ENCODE measurements at regions not wholly inside any gene's neighbourhood (a gene's known extent, or its start where the extent isn't known, plus 50 kb on each side); places are given as distances from the start of the nearest gene placed in this dataset.

GRCh38 chr21:36611379-36611778 is 87.5 kb upstream of the SIM2 start:
- H3K79me2 ChIP-seq = no peaks in the 10 kb centered on the region
- H4K20me1 ChIP-seq (ENCODE audit: insufficient read depth, poor library complexity, severe bottlenecking) = no peaks in the 10 kb centered on the region
- no peak overlapping the region for H3K27ac ChIP-seq
- no peaks in the 10 kb centered on the region for H3K9me3 ChIP-seq (ENCODE audit: low read depth)
- DNase-seq (ENCODE audit: low spot score) = no peak
- H2AFZ ChIP-seq = no peak overlapping the region
- H3K27me3 ChIP-seq = no peaks in the 10 kb centered on the region
- H3K4me1 ChIP-seq (ENCODE audit: insufficient read depth) = no peaks in the 10 kb centered on the region
- 91% methylated on average over 8 of the region's 8 CpGs for WGBS (ENCODE audit: low lambda C conversion rate, missing lambda C conversion rate)
- no peak overlapping the region for H3K4me3 ChIP-seq
- no peak for TF ChIP-seq EZH2 (IDR thresholded peaks at IDR 0.05; ENCODE audit: borderline replicate concordance)
- no peak for TF ChIP-seq CTCF (IDR thresholded peaks at IDR 0.05; ENCODE audit: poor library complexity)
- no peak for TF ChIP-seq EZH2phosphoT487 (IDR thresholded peaks at IDR 0.05; ENCODE audit: low read depth, severe bottlenecking, unreplicated experiment)
- H3K9me2 ChIP-seq (replicated peaks; ENCODE audit: insufficient read depth) = no peaks in the 10 kb centered on the region
- H3K36me3 ChIP-seq (replicated peaks; ENCODE audit: insufficient read depth, low read depth) = no peaks in the 10 kb centered on the region
- no peak overlapping the region for H3K4me2 ChIP-seq

GRCh38 chr21:36613059-36613458 is 85.9 kb upstream of the SIM2 start:
- WGBS (ENCODE audit: low lambda C conversion rate, missing lambda C conversion rate) = 80% methylated on average over 10 of the region's 10 CpGs
- H2AFZ ChIP-seq = no peak overlapping the region
- no peaks in the 10 kb centered on the region for H3K36me3 ChIP-seq (replicated peaks; ENCODE audit: insufficient read depth, low read depth)

GRCh38 chr21:36613554-36613953 is 85.4 kb upstream of the SIM2 start:
- Histone ChIP-seq H3K9me3 (ENCODE audit: low read depth) (no peaks in the 10 kb centered on the region), H3K36me3 (replicated peaks; ENCODE audit: insufficient read depth, low read depth) (no peaks in the 10 kb centered on the region), H3K27ac (no peak overlapping the region), H3K4me2 (no peak overlapping the region), H3K4me3 (no peak overlapping the region), H3K79me2 (no peaks in the 10 kb centered on the region), H2AFZ (no peak overlapping the region), H3K9me2 (replicated peaks; ENCODE audit: insufficient read depth) (no peaks in the 10 kb centered on the region), H3K4me1 (ENCODE audit: insufficient read depth) (no peaks in the 10 kb centered on the region), H3K27me3 (no peaks in the 10 kb centered on the region), H4K20me1 (ENCODE audit: insufficient read depth, poor library complexity, severe bottlenecking) (no peaks in the 10 kb centered on the region)
- no peak for DNase-seq (ENCODE audit: low spot score)
- TF ChIP-seq CTCF (IDR thresholded peaks at IDR 0.05; ENCODE audit: poor library complexity) (no peak), EZH2 (IDR thresholded peaks at IDR 0.05; ENCODE audit: borderline replicate concordance) (no peak), EZH2phosphoT487 (IDR thresholded peaks at IDR 0.05; ENCODE audit: low read depth, severe bottlenecking, unreplicated experiment) (no peak)
- 91% methylated on average over 3 of the region's 3 CpGs for WGBS (ENCODE audit: low lambda C conversion rate, missing lambda C conversion rate)

More at GRCh38 chr21:36613059-36613458, 85.9 kb upstream of the SIM2 start:
- Histone ChIP-seq H3K4me3 (no peak overlapping the region), H3K9me3 (ENCODE audit: low read depth) (no peaks in the 10 kb centered on the region), H3K4me2 (no peak overlapping the region), H3K4me1 (ENCODE audit: insufficient read depth) (no peaks in the 10 kb centered on the region), H3K9me2 (replicated peaks; ENCODE audit: insufficient read depth) (no peaks in the 10 kb centered on the region), H3K27me3 (no peaks in the 10 kb centered on the region), H3K27ac (no peak overlapping the region), H3K79me2 (no peaks in the 10 kb centered on the region), H4K20me1 (ENCODE audit: insufficient read depth, poor library complexity, severe bottlenecking) (no peaks in the 10 kb centered on the region)
- TF ChIP-seq CTCF (IDR thresholded peaks at IDR 0.05; ENCODE audit: poor library complexity) = no peak
- TF ChIP-seq EZH2 (IDR thresholded peaks at IDR 0.05; ENCODE audit: borderline replicate concordance) = no peak
- TF ChIP-seq EZH2phosphoT487 (IDR thresholded peaks at IDR 0.05; ENCODE audit: low read depth, severe bottlenecking, unreplicated experiment) = no peak
- DNase-seq (ENCODE audit: low spot score) = no peak
